Uterus (tissue), 2 donors: ENCODE measurements at regions not wholly inside any gene's neighbourhood (a gene's known extent, or its start where the extent isn't known, plus 50 kb on each side); places are given as distances from the start of the nearest gene placed in this dataset.

Source experiments
- CTCF ChIP-seq, 4 experiments: fragments of 200-600 bp in 2 of 4; fragments of 450-650 bp in 2 of 4; sonication (generic) in 2 of 4; IDR thresholded peaks; one replicate each; pipeline ENCODE4 v1.5.1; 2016 to 2019; ENCODE audit warnings: antibody characterized with exemption in 4 of 4, mild to moderate bottlenecking in 2 of 4, moderate library complexity in 1 of 4
- POLR2A ChIP-seq, 2 donors: fragments of 450-650 bp; IDR thresholded peaks; one replicate each; pipeline ENCODE4 v1.6.1; 2016; ENCODE audit warnings: antibody characterized with exemption in 2 of 2, mild to moderate bottlenecking in 1 of 2, moderate library complexity in 1 of 2

DNA sequence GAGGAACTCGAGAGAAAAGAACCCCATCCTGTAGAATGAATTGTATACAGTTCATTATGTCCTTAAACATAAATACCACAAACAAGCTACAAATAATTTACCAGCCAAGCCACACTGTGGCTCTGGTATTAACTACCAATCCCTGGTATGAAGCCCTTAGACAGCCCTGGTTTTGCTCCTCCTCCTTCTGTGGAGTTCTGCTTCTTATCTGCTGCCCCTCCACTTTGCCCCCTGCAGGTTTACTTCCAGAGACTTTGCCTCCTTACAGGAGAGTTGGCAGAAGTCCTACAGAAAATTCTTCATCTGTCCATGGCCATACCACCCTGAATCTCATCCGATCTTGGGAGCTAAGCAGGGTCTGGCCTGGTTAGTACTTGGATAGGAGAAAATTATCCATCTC lies 219.8 kb downstream of the ACTL7B start:
- TF ChIP-seq CTCF (IDR thresholded peaks at IDR 0.05) (no peak), POLR2A (IDR thresholded peaks at IDR 0.05) (no peak)
